ENCODE measurements at regions not wholly inside any gene's neighbourhood (a gene's known extent, or its start where the extent isn't known, plus 50 kb on each side); places are given as distances from the start of the nearest gene placed in this dataset.

GRCh38 chr6:168134560-168135201 lies 55.7 kb upstream of the FRMD1 start:
- TF ChIP-seq CTCF (IDR thresholded peaks at IDR 0.05) (no peak), EP300 (IDR thresholded peaks at IDR 0.05) (no peak), POLR2AphosphoS5 (IDR thresholded peaks at IDR 0.05) (no peak)
